ENCODE measurements at regions not wholly inside any gene's neighbourhood (a gene's known extent, or its start where the extent isn't known, plus 50 kb on each side); places are given as distances from the start of the nearest gene placed in this dataset.

GRCh38 chr12:24118668-24119067 is 169.2 kb upstream of the SOX5 start:
- TF ChIP-seq CTCF (IDR thresholded peaks at IDR 0.05; ENCODE audit: insufficient read depth, low read length) (no peak), POLR2AphosphoS5 (IDR thresholded peaks at IDR 0.05; ENCODE audit: low read depth) (no peak), SPI1 (IDR thresholded peaks at IDR 0.05; ENCODE audit: borderline replicate concordance, low read depth) (no peak), GABPA (IDR thresholded peaks at IDR 0.05; ENCODE audit: low read depth) (no peak)
- TF ChIP-seq, protein P1, sequence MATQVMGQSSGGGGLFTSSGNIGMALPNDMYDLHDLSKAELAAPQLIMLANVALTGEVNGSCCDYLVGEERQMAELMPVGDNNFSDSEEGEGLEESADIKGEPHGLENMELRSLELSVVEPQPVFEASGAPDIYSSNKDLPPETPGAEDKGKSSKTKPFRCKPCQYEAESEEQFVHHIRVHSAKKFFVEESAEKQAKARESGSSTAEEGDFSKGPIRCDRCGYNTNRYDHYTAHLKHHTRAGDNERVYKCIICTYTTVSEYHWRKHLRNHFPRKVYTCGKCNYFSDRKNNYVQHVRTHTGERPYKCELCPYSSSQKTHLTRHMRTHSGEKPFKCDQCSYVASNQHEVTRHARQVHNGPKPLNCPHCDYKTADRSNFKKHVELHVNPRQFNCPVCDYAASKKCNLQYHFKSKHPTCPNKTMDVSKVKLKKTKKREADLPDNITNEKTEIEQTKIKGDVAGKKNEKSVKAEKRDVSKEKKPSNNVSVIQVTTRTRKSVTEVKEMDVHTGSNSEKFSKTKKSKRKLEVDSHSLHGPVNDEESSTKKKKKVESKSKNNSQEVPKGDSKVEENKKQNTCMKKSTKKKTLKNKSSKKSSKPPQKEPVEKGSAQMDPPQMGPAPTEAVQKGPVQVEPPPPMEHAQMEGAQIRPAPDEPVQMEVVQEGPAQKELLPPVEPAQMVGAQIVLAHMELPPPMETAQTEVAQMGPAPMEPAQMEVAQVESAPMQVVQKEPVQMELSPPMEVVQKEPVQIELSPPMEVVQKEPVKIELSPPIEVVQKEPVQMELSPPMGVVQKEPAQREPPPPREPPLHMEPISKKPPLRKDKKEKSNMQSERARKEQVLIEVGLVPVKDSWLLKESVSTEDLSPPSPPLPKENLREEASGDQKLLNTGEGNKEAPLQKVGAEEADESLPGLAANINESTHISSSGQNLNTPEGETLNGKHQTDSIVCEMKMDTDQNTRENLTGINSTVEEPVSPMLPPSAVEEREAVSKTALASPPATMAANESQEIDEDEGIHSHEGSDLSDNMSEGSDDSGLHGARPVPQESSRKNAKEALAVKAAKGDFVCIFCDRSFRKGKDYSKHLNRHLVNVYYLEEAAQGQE (IDR thresholded peaks at IDR 0.05; ENCODE audit: insufficient replicate concordance, low read depth) = no peak
- no peak for DNase-seq (ENCODE audit: low read depth in 1 of 2, low spot score in 1 of 2)
- Histone ChIP-seq H3K27me3 (ENCODE audit: insufficient read depth, poor library complexity, severe bottlenecking) (no peaks in the 10 kb centered on the region), H3K4me3 (replicated peaks; ENCODE audit: insufficient read depth, low read length) (no peak overlapping the region), H3K27ac (replicated peaks) (no peak overlapping the region)

DNA sequence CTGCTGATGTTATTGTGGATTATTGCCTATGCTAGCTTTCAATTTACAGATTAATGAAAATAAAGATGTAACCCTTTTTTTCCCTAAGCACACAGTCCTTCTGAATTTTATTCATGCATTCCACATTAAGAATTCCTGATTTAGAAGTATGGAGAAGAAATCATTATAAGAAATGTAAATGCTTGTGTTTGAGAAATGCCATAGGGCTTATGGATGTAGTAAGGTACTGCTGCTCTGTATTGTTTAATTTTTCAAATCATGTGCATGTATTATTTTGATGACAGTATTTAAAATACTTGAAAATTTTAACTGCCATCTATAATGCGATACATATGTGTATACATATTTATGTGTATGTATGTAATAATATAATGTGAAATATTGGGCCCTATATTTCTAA is 167.1 kb upstream of the SOX5 start:
- Histone ChIP-seq H3K4me3 (replicated peaks; ENCODE audit: insufficient read depth, low read length) (no peak overlapping the region), H3K27me3 (ENCODE audit: insufficient read depth, poor library complexity, severe bottlenecking) (no peaks in the 10 kb centered on the region), H3K27ac (replicated peaks) (no peak overlapping the region)
- no peak for DNase-seq (ENCODE audit: low read depth in 1 of 2, low spot score in 1 of 2)
- TF ChIP-seq POLR2AphosphoS5 (IDR thresholded peaks at IDR 0.05; ENCODE audit: low read depth) (no peak), CTCF (IDR thresholded peaks at IDR 0.05; ENCODE audit: insufficient read depth, low read length) (no peak), SPI1 (IDR thresholded peaks at IDR 0.05; ENCODE audit: borderline replicate concordance, low read depth) (no peak), GABPA (IDR thresholded peaks at IDR 0.05; ENCODE audit: low read depth) (no peak)
- TF ChIP-seq, protein P1 (IDR thresholded peaks at IDR 0.05; ENCODE audit: insufficient replicate concordance, low read depth) = no peak

DNA sequence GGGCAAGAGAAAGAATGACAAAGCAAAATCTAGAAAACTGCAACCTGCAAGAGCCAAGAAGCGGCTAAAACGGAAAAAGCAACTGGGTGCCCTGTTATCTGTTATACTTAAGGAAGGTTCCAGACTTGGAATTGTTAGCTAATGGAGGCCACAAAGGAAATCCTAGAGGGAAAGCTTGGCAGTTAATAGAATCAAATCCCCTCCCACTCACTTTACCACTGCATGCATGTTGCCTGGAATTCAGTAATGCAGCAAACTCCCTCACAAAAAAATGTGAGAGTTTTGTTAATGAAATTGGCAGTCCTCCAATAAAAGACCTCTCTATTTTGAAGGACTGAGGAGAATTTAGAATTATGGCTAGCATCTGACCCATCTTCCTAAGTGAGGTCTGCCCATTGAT is 164.2 kb upstream of the SOX5 start:
- no peak for DNase-seq (ENCODE audit: low read depth in 1 of 2, low spot score in 1 of 2)
- Histone ChIP-seq H3K27me3 (ENCODE audit: insufficient read depth, poor library complexity, severe bottlenecking) (no peaks in the 10 kb centered on the region), H3K27ac (replicated peaks) (no peak overlapping the region), H3K4me3 (replicated peaks; ENCODE audit: insufficient read depth, low read length) (no peak overlapping the region)
- TF ChIP-seq GABPA (IDR thresholded peaks at IDR 0.05; ENCODE audit: low read depth) (no peak), POLR2AphosphoS5 (IDR thresholded peaks at IDR 0.05; ENCODE audit: low read depth) (no peak), CTCF (IDR thresholded peaks at IDR 0.05; ENCODE audit: insufficient read depth, low read length) (no peak), SPI1 (IDR thresholded peaks at IDR 0.05; ENCODE audit: borderline replicate concordance, low read depth) (no peak)
- TF ChIP-seq, protein P1 (IDR thresholded peaks at IDR 0.05; ENCODE audit: insufficient replicate concordance, low read depth) = no peak
